ENCODE measurements at regions not wholly inside any gene's neighbourhood (a gene's known extent, or its start where the extent isn't known, plus 50 kb on each side); places are given as distances from the start of the nearest gene placed in this dataset.

GRCh38 chr14:89613260-89614008, 196.4 kb upstream of the FOXN3 start:
- ATAC-seq (no peak), DNase-seq (ENCODE audit: low spot score) (no peak)

- ATAC-seq: no peak
- DNase-seq (ENCODE audit: low spot score): no peak
Observed at GRCh38 chr14:89609500-89610100, 192.6 kb upstream of the FOXN3 start.

GRCh38 chr14:89607453-89607852, 190.4 kb upstream of the FOXN3 start:
- DNase-seq (ENCODE audit: low spot score) (no peak), ATAC-seq (no peak)

- no peak for DNase-seq (ENCODE audit: low spot score)
- ATAC-seq: no peak
Observed at GRCh38 chr14:89603938-89604480, 187.0 kb upstream of the FOXN3 start.

GRCh38 chr14:89600950-89601826, 184.2 kb upstream of the FOXN3 start:
- ATAC-seq (no peak), DNase-seq (ENCODE audit: low spot score) (no peak)

GRCh38 chr14:89600029-89600428, 183.0 kb upstream of the FOXN3 start:
- ATAC-seq (no peak), DNase-seq (ENCODE audit: low spot score) (no peak)

- ATAC-seq (no peak), DNase-seq (ENCODE audit: low spot score) (no peak)
Observed at GRCh38 chr14:89598548-89599186, 181.6 kb upstream of the FOXN3 start.

- DNase-seq (ENCODE audit: low spot score) (no peak), ATAC-seq (no peak)
Observed at GRCh38 chr14:89592961-89593360, 175.9 kb upstream of the FOXN3 start.

GRCh38 chr14:89589400-89590118, 172.5 kb upstream of the FOXN3 start:
- no peak for DNase-seq (ENCODE audit: low spot score)
- peak; percentile 62 for ATAC-seq

- DNase-seq (ENCODE audit: low spot score): no peak
- peak; percentile 59 for ATAC-seq
Observed at GRCh38 chr14:89588840-89589296, 171.8 kb upstream of the FOXN3 start.

GRCh38 chr14:89588016-89588415, 171.0 kb upstream of the FOXN3 start:
- ATAC-seq (no peak), DNase-seq (ENCODE audit: low spot score) (no peak)

GRCh38 chr14:89587136-89587420, 170.0 kb upstream of the FOXN3 start:
- DNase-seq (ENCODE audit: low spot score) (no peak), ATAC-seq (no peak)

GRCh38 chr14:89586258-89587135, 169.5 kb upstream of the FOXN3 start:
- ATAC-seq (peak; percentile 36), DNase-seq (ENCODE audit: low spot score) (no peak)

- DNase-seq (ENCODE audit: low spot score) (no peak), ATAC-seq (no peak)
Observed at GRCh38 chr14:89578156-89578555, 161.1 kb upstream of the FOXN3 start.

- ATAC-seq (no peak), DNase-seq (ENCODE audit: low spot score) (no peak)
Observed at GRCh38 chr14:89576960-89577359, 159.9 kb upstream of the FOXN3 start.

- DNase-seq (ENCODE audit: low spot score) (no peak), ATAC-seq (no peak)
Observed at GRCh38 chr14:89576145-89576927, 159.3 kb upstream of the FOXN3 start.

- DNase-seq (ENCODE audit: low spot score): no peak
- no peak for ATAC-seq
Observed at GRCh38 chr14:89575386-89576061, 158.5 kb upstream of the FOXN3 start.

- ATAC-seq (no peak), DNase-seq (ENCODE audit: low spot score) (no peak)
Observed at GRCh38 chr14:89574420-89574819, 157.4 kb upstream of the FOXN3 start.

Data from left lobe of liver (tissue), 2 donors.